Fibroblast of lung (primary cell): ENCODE measurements at regions not wholly inside any gene's neighbourhood (a gene's known extent, or its start where the extent isn't known, plus 50 kb on each side); places are given as distances from the start of the nearest gene placed in this dataset.

Experiments
- EZH2 ChIP-seq: IDR thresholded peaks from 2 replicates; pipeline ENCODE4 v1.5.1; 2012; ENCODE audit warnings: low read length, control low read depth, mild to moderate bottlenecking; ENCODE audit errors: missing control alignments
- TF ChIP-seq, protein P1 (sequence below), 2 donors: IDR thresholded peaks in 1 of 2; conservative IDR thresholded peaks in 1 of 2; 1 replicate in 1 of 2; 2 replicates in 1 of 2; pipeline ENCODE4 v1.5.1; 2011 to 2012; ENCODE audit warnings: low read length in 2 of 2, control low read depth in 1 of 2, inconsistent platforms in 1 of 2, low read depth in 1 of 2, mild to moderate bottlenecking in 1 of 2

DNA sequence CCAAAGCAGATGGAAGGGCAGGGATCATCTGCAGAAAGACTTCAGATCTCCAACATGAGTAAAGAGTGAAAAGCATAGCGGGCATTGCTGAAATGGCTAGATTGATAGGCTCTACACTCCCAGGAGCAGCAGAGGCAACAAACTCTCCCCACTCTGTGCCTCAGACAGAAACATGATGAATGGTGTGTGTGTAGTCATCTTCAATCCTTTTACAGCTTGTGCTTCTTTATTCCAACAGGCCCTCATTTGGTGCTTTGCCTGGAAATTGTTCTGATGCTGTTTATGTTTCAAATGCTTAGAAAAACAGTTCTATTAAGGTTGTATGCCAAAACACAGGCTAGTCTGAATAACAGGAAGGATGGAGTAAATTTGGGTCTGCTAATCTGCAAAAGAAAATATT is 176.2 kb downstream of the DMRTA1 start:
- TF ChIP-seq, protein P1, sequence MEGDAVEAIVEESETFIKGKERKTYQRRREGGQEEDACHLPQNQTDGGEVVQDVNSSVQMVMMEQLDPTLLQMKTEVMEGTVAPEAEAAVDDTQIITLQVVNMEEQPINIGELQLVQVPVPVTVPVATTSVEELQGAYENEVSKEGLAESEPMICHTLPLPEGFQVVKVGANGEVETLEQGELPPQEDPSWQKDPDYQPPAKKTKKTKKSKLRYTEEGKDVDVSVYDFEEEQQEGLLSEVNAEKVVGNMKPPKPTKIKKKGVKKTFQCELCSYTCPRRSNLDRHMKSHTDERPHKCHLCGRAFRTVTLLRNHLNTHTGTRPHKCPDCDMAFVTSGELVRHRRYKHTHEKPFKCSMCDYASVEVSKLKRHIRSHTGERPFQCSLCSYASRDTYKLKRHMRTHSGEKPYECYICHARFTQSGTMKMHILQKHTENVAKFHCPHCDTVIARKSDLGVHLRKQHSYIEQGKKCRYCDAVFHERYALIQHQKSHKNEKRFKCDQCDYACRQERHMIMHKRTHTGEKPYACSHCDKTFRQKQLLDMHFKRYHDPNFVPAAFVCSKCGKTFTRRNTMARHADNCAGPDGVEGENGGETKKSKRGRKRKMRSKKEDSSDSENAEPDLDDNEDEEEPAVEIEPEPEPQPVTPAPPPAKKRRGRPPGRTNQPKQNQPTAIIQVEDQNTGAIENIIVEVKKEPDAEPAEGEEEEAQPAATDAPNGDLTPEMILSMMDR (conservative IDR thresholded peaks at IDR 0.05 in 1 of 2, IDR thresholded peaks at IDR 0.05 in 1 of 2; ENCODE audit: low read depth in 1 of 2, low read length in 2 of 2): no peak
- no peak for TF ChIP-seq EZH2
